Anterior cingulate cortex (tissue), 58 donors: ENCODE measurements at regions not wholly inside any gene's neighbourhood (a gene's known extent, or its start where the extent isn't known, plus 50 kb on each side); places are given as distances from the start of the nearest gene placed in this dataset.
A peak's percentile ranks its signal among the peaks of the same experiment; 100 is the strongest.

Experiments used
- DNase-seq, 58 donors: peaks; one replicate each; lab custom pipeline; 2025; lab: John Stamatoyannopoulos, UW

GRCh38 chr12:19933924-19934323, 434.4 kb upstream of the PDE3A start:
- DNase-seq: no peak

GRCh38 chr12:19937161-19937560, 431.2 kb upstream of the PDE3A start:
- no peak for DNase-seq

- no peak for DNase-seq
Observed at GRCh38 chr12:19938031-19938430, 430.3 kb upstream of the PDE3A start.

GRCh38 chr12:19938491-19938890, 429.8 kb upstream of the PDE3A start:
- DNase-seq: no peak

GRCh38 chr12:19940267-19940666, 428.1 kb upstream of the PDE3A start:
- DNase-seq: no peak

GRCh38 chr12:19941096-19941495, 427.2 kb upstream of the PDE3A start:
- no peak for DNase-seq

GRCh38 chr12:19945559-19946435, 422.5 kb upstream of the PDE3A start:
- DNase-seq: no peak

- DNase-seq: peak in 7 of 58 donors; percentile 3 to 31 (median 9)
Observed at GRCh38 chr12:19946550-19946949, 421.8 kb upstream of the PDE3A start.

GRCh38 chr12:19947344-19947743, 421.0 kb upstream of the PDE3A start:
- DNase-seq: no peak

GRCh38 chr12:19951664-19952063, 416.7 kb upstream of the PDE3A start:
- no peak for DNase-seq

- DNase-seq: no peak
Observed at GRCh38 chr12:19953734-19954133, 414.6 kb upstream of the PDE3A start.

GRCh38 chr12:19954163-19954562, 414.2 kb upstream of the PDE3A start:
- no peak for DNase-seq

GRCh38 chr12:19957308-19958125, 410.8 kb upstream of the PDE3A start:
- DNase-seq: no peak

GRCh38 chr12:19958389-19958788, 409.9 kb upstream of the PDE3A start:
- DNase-seq: no peak

- DNase-seq: no peak
Observed at GRCh38 chr12:19959353-19959752, 409.0 kb upstream of the PDE3A start.

- no peak for DNase-seq
Observed at GRCh38 chr12:19960527-19960926, 407.8 kb upstream of the PDE3A start.

- DNase-seq: no peak
Observed at GRCh38 chr12:19962192-19962591, 406.1 kb upstream of the PDE3A start.

GRCh38 chr12:19963972-19964371, 404.4 kb upstream of the PDE3A start:
- peak in 1 of 58 donors; percentile 9 for DNase-seq

GRCh38 chr12:19964549-19964948, 403.8 kb upstream of the PDE3A start:
- DNase-seq: no peak

- DNase-seq: no peak
Observed at GRCh38 chr12:19965196-19966038, 402.9 kb upstream of the PDE3A start.

- no peak for DNase-seq
Observed at GRCh38 chr12:19967001-19967400, 401.3 kb upstream of the PDE3A start.
